GM19395 (cell line): ENCODE measurements at regions not wholly inside any gene's neighbourhood (a gene's known extent, or its start where the extent isn't known, plus 50 kb on each side); places are given as distances from the start of the nearest gene placed in this dataset.

Experiments
- ATAC-seq: cut with Tn5 transposase; IDR thresholded peaks from one replicate; pipeline ENCODE4 v1.9.1; 2021; ENCODE audit warnings: mild to moderate bottlenecking, moderate library complexity; ENCODE audit not compliant: unreplicated experiment

DNA sequence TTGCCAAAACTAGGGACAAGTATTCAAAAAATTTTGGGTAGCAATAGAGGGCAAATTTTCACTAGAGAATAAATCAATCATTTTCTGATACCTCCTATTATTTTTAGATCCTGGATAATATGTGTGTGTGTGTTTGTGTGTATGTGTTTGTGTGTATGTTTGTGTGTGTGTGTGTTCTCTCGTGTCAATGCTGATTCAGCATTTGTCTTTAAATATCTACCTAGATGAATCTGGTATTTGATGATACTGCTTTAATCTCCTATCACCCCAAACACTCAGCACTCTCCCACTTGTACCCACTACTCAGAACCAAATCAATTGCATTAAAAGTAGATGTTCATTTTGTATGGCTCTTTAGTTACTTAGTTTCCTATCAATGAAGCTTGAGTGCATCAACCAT lies 101.3 kb upstream of the NPFFR2 start:
- ATAC-seq, result no peak

DNA sequence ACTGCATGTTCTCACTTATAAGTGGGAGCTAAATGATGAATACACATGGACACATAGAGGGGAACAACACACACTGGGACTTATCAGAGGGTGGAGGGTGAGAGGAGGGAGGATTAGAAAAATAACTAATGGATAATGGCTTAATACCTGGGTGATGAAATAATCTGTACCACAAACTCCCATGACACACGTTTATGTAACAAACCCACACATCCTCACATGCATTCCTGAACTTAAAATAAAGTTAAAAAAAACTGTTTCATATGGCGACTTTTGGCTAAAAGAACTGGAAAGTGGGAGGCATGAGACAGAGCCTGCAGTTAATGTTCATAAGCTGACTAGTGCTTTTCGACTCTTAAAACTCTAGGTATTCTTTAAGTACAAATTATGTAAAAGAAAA lies 98.9 kb upstream of the NPFFR2 start:
- ATAC-seq, result no peak

DNA sequence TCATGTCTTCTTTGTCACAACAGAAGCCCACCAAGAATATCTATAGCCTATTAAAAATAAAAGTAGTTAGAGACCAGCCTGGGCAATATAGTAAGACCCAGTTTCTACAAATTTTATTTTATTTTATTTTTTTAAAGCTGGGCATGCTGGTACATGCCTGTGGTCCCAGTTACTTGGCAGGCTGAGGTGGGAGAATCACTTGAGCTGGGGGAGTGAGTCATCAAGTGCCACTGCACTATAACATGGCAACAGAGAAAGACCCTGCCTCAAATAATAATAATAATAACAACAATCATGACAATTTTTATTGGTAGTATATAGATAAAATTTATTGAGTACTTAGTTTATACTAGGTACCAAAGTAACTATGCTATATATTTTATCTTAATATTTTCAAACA lies 93.0 kb upstream of the NPFFR2 start:
- no peak for ATAC-seq

DNA sequence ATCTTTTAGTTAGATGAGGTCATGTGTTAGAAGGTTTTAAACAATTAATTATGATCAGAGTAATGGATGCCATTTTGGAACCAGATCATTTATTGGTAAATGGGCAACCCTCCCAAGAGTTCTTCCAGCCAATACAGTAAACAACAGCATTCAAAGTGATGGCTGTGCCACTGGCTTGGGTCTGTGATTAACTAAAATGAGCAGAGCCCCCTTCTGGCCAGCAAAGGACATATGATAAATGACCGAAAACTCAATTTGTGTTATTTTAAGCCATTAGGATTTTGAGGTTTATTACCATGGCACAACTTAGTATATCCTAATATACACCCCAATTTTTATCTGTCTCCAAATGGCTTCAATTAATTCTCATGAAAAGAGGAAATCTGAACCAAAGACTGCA lies 90.8 kb upstream of the NPFFR2 start:
- ATAC-seq, result no peak

DNA sequence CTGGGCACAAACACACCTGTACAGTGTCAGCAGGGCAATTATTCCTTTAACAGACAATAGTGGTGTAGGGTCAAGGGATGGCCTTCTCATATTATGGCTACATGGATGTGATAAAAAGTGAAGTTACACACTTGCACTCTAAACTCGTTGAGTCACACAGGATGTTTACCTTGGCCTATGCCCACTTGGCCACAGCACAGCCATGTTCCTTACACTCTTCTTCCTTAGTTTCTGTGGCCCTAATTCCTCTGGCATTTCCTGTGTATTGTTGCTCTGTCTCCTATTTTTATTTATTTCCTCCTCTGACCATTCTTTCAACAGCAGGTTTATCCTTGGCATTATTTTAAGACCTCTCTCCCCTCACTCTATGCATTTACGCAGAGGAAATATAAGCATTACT lies 86.8 kb upstream of the NPFFR2 start:
- ATAC-seq, result no peak

DNA sequence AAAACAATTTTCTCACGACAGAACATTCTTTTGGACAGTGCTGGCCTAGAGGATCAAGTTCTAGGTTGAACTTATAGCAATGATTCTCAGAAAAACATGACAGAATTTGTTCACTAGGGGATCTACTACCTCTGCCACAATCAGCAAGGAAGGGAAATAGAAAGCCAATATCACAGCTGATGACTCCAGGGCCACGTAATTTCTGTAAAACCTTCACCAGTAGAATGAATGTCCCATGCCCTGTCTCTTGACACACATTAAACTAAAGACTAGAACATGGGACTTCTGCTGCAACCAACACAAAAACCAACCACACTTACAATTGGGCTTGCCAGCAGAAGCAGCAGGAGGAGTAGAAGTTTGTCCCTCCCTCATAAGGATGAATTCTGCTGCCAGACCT lies 86.0 kb upstream of the NPFFR2 start:
- ATAC-seq, result no peak

DNA sequence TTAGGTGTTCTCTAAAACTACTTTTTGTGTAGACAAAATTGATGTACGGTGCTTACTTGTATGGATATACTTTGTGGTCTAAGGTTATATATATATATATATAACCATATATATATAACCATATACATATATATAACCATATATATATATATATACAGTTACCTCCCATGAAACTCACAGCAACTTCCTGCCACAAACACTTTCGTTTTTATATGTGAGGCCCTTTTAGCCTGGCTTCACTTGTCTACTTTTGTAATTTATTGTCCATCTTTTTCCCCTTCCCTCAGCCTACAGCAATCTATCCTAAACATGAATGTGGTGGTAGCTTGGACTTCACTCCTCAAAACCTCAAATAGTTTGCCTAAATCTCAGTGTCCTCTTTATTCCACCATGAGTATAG lies 72.8 kb upstream of the NPFFR2 start:
- no peak for ATAC-seq

DNA sequence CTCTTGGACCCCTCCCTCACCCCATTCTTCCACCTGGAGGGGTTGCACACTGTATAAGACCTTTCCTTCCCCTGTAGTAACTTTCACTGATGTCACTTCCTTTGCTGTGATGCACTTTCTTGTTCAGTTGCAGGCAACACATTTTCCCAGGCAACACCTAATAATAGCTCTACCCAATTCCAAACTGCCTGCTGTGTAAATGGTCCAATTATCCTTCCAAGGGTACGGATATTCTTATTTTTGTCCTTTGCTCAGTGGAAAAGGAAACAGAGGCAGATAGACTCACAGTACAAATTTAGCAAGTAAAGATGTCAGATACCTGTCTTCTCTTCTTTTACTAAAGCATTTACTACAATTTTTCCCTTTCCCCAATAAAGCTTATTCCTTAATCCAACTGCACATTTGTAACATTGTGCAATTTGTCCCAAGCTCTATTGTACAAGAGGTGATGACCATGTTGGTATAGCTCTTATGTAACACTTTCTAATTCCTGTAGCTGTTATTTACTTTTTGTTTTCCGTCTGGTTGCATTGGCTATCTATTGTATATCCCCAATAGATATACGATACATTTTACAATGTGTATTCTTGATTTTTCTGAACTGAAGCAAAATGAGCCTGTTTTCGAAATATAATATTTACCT lies 69.1 kb upstream of the NPFFR2 start:
- no peak for ATAC-seq

DNA sequence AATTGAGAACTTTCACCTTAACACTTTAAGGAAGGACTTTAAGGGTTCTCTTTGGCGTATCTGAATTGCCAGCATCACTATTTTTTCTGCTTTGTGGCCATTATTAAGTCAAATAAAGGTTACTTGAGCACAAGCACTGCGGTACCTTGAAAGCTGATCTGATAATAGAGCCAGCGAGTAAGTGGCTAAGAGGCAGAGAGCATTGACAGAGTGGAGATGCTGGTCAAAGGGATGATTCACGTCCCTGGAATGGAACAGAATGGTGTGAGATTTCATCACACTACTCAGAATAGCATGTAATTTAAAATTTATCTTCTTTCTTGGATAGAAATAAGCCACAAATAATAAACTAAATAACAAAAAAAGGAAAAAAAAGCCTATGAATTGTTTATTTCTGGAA lies 57.1 kb upstream of the NPFFR2 start:
- ATAC-seq, result no peak

DNA sequence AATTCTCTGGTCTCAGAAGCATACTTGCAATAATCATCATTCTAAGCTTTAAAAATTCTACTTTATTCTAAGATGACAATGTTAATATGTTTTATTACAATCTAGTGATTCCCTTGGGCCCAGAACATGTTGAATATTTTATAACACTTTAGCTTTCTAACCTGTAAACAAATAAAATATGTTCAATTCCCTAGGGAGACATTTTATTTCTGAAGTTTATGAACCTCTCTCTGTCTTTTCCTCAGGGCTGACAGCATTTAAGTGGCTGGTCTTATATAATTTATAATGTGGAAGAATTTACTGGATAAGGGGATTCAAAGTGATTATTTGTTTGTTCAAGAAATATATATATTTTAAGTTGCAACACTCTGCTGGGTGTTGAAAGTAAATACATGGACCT lies 55.3 kb upstream of the NPFFR2 start:
- ATAC-seq, result no peak

DNA sequence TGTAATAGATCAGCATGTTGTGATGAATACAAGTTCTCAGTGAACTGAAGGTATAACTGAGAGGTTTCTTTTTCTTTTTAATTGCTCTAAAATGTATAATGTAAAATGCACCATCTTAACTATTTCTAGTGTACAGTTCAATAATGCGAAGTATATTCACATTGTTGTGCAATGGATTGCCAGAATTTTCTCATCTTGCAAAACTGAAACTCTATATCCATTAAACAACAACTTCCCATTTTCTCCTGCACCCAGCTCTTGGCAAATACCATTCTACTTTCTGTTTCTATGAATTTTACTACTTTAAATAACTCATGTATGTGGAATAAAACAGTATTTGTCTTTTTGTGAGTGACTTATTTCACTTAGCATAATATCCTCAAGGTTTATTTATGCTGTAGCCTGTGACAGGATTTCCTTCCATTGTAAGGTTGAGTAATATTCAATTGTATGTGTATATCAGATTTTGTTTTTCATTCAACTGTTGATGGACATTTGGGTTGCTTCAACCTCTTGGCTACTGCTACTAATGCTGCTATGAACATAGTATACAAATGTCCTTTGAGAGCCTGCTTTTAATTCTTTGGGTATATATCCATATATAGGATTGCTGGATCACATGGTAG lies 53.5 kb upstream of the NPFFR2 start:
- ATAC-seq, result no peak

DNA sequence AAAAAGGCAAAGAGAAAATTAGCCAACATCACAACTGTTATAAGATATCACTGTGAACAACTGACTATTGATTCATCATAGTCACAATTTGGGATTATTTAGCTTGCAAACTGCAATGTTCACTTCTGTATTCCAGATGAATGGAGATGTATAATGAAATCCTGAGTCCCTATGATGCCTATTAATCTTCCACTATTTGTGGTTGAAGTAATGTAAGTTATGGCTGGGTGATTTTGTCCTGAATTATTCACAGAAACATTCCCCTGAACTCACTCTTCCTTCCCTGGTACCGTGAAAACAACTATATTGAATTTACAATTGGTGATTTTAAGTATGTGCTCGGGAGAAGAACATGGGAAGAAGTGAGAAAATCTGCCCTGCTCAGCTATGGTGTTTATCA lies 50.8 kb upstream of the NPFFR2 start:
- no peak for ATAC-seq
